K562 (cell line): ENCODE measurements at regions not wholly inside any gene's neighbourhood (a gene's known extent, or its start where the extent isn't known, plus 50 kb on each side); places are given as distances from the start of the nearest gene placed in this dataset.

Source experiments
- ATAC-seq: fragments of 200-7000 bp; cut with Tn5 transposase; 3 replicates; pipeline ENCODE4 v1.9.1; 2020; ENCODE audit warnings: moderate library complexity
- BruUV-seq: library from RNA; stranded (reverse); fragments of 400-500 nt; replicated peaks from 2 replicates; lab custom pipeline; 2021; lab: Mats Ljungman, UMichigan
- CTCF ChIA-PET: fragments of 300-600 bp; formaldehyde crosslinking; extraction: SDS; loops from one replicate; lab custom pipeline; 2021; ENCODE audit warnings: low intra/inter-chr PET ratio; lab: Yijun Ruan, JAX
- POLR2A ChIA-PET: fragments of 300-600, 350-650 bp; sonication (Branson Sonifier 250); formaldehyde crosslinking; extraction: SDS; loops from one replicate; lab custom pipeline; 2021; ENCODE audit warnings: antibody characterized with exemption, inconsistent platforms; lab: Yijun Ruan, JAX
- DNase-seq, 4 experiments: peaks; one replicate each; pipeline versions ENCODE4 v3.0.0 to v3.0.0-alpha.2; 2011 to 2018; ENCODE audit warnings: low spot score in 3 of 4, mixed read lengths in 3 of 4; ENCODE audit errors: extremely low read depth in 1 of 4
- FAIRE-seq: peaks from 2 replicates; lab custom pipeline; 2011; peaks lifted over from hg19 to GRCh38; lab: Jason Lieb, UNC
- H2AFZ ChIP-seq: 2 replicates; pipeline ENCODE4 v1.6.0; 2011; ENCODE audit warnings: low read depth, low read length, control low read depth, inconsistent platforms
- H3K27ac ChIP-seq: fragments of 200-600 bp; 3 replicates; pipeline ENCODE4 v1.8.0; 2011; ENCODE audit warnings: low read depth, mild to moderate bottlenecking, control low read depth, inconsistent platforms, low read length, moderate library complexity, mixed read lengths; ENCODE audit errors: extremely low read depth
- H3K27me3 ChIP-seq, 2 experiments: fragments of 300-600 bp in 1 of 2; 2 replicates in 1 of 2; 3 replicates in 1 of 2; pipeline versions ENCODE4 v1.6.0 to v1.8.0; 2011; ENCODE audit warnings: inconsistent platforms in 2 of 2, low read length in 2 of 2, mild to moderate bottlenecking in 1 of 2, mixed read lengths in 1 of 2, moderate library complexity in 1 of 2; ENCODE audit not compliant: control insufficient read depth in 2 of 2, insufficient read depth in 2 of 2
- H3K36me3 ChIP-seq: fragments of 300-600 bp; 3 replicates; pipeline ENCODE4 v1.8.0; 2011; ENCODE audit warnings: mild to moderate bottlenecking, low read length, inconsistent platforms; ENCODE audit not compliant: control insufficient read depth, insufficient read depth
- H3K4me1 ChIP-seq, 2 experiments: fragments of 200-600 bp in 1 of 2; replicated peaks in 1 of 2; 2 replicates in 1 of 2; 3 replicates in 1 of 2; pipeline versions ENCODE4 v1.5.1 to v1.8.0; 2011; ENCODE audit warnings: inconsistent platforms in 2 of 2, low read length in 2 of 2, mild to moderate bottlenecking in 1 of 2, mixed read lengths in 1 of 2, moderate library complexity in 1 of 2; ENCODE audit not compliant: control insufficient read depth in 2 of 2, insufficient read depth in 2 of 2
- H3K4me2 ChIP-seq: 2 replicates; pipeline ENCODE4 v1.6.1; 2011; ENCODE audit warnings: low read length, control low read depth, inconsistent platforms, mixed read lengths; ENCODE audit not compliant: insufficient read depth
- H3K4me3 ChIP-seq: fragments of 200-600 bp; sonication (generic), shearing (Covaris generic); 2 replicates; pipeline ENCODE4 v1.5.1; 2016; ENCODE audit warnings: control low read depth, inconsistent platforms
- H3K79me2 ChIP-seq: fragments of 200-600 bp; 3 replicates; pipeline ENCODE4 v1.8.0; 2011; ENCODE audit warnings: low read length, inconsistent platforms; ENCODE audit not compliant: control insufficient read depth, insufficient read depth
- H3K9ac ChIP-seq, 2 experiments: 2 replicates each; pipeline versions ENCODE4 v1.6.0 to v1.6.1; 2011; ENCODE audit warnings: low read depth in 2 of 2, low read length in 2 of 2, control low read depth in 1 of 2, inconsistent platforms in 1 of 2, mild to moderate bottlenecking in 1 of 2, mixed read lengths in 1 of 2; ENCODE audit not compliant: insufficient read depth in 1 of 2
- H3K9me1 ChIP-seq: one replicate; pipeline ENCODE4 v1.6.0; 2011; ENCODE audit warnings: inconsistent platforms, mild to moderate bottlenecking, low read length, moderate library complexity; ENCODE audit not compliant: control insufficient read depth, insufficient read depth
- H3K9me3 ChIP-seq: replicated peaks from 2 replicates; pipeline ENCODE4 v1.5.1; 2011; ENCODE audit warnings: low read depth, low read length, inconsistent platforms; ENCODE audit not compliant: control insufficient read depth, insufficient read depth
- H4K20me1 ChIP-seq: replicated peaks from 2 replicates; pipeline ENCODE4 v1.6.1; 2011; ENCODE audit warnings: low read length, inconsistent platforms, mixed read lengths; ENCODE audit not compliant: control insufficient read depth, insufficient read depth
- DIDO1 ChIP-seq: fragments of 450-650 bp; IDR thresholded peaks from 2 replicates; pipeline ENCODE4 v1.6.1; 2016; ENCODE audit warnings: low read depth, missing biosample characterization, missing genetic modification characterization
- HDAC8 ChIP-seq: fragments of 450-650 bp; IDR thresholded peaks from 2 replicates; pipeline ENCODE4 v1.6.1; 2016; ENCODE audit warnings: mild to moderate bottlenecking, missing genetic modification characterization, moderate library complexity, missing compliant biosample characterization
- NR3C1 ChIP-seq: sonication (generic); formaldehyde crosslinking; IDR thresholded peaks from 2 replicates; pipeline ENCODE4 v1.8.1; 2022; ENCODE audit warnings: missing genetic modification reagents
- TAF7 ChIP-seq: fragments of 450-650 bp; IDR thresholded peaks from 2 replicates; pipeline ENCODE4 v1.6.1; 2016; ENCODE audit warnings: missing genetic modification characterization, missing compliant biosample characterization
- TSC22D4 ChIP-seq: fragments of 450-650 bp; IDR thresholded peaks from 2 replicates; pipeline ENCODE4 v1.6.1; 2016; ENCODE audit warnings: missing genetic modification characterization, missing biosample characterization, control low read depth
- ZNF175 ChIP-seq: fragments of 200-800 bp; sonication (Bioruptor generic); IDR thresholded peaks from 2 replicates; pipeline ENCODE4 v1.6.1; 2016; ENCODE audit warnings: low read depth, mild to moderate bottlenecking, missing genetic modification characterization, missing compliant biosample characterization
- WGBS: fragments of 100-300 bp; shearing (Covaris generic); methylation state at CpG from one replicate; pipeline ENCODE4 v1.1.6; 2016; ENCODE audit warnings: low coverage, mixed read lengths; ENCODE audit not compliant: insufficient coverage; ENCODE audit errors: missing lambda C conversion rate; 5-methylcytosine and 5-hydroxymethylcytosine counted together
- in situ Hi-C: fragments of 300-500 bp; cut with MboI; formaldehyde crosslinking; loops from 4 replicates; pipeline ENCODE4 v1.15.0; 2018; ENCODE audit warnings: inconsistent platforms, mixed read lengths
- intact Hi-C: fragments of 100-400 bp; cut with micrococcal nuclease; formaldehyde crosslinking; loops from 2 replicates; pipeline ENCODE4 v1.14.2; 2022
- TF ChIP-seq, protein P1 (sequence below): fragments of 250-450 bp; sonication (Bioruptor Pico); IDR thresholded peaks from 2 replicates; pipeline ENCODE4 v1.5.0; 2021
- TF ChIP-seq, protein P2 (sequence below): fragments of 450-650 bp; IDR thresholded peaks from 2 replicates; pipeline ENCODE4 v1.7.1; 2018; ENCODE audit warnings: mild to moderate bottlenecking, low read depth; ENCODE audit not compliant: partially characterized antibody

DNA sequence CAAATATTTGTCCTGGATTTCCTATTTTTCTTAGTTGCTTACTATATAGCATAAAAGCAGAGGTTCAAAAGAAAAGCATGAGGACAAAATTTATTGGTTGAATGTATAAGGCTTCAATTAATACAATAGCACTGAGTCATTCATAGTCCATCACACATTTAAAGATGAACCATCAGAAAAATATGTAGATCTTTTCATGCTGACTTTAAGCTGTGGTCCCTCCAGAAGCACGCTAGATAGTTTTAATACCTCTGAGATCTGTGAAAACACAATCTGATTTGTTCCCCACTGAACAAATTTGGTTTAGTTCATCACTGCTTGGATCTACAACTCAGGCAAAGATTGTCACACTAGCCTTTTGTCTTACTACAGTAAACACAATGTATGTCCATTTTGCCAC, 377.2 kb upstream of the ANXA10 start:
- no peak for FAIRE-seq
- H3K9me3 ChIP-seq = no peaks in the 10 kb centered on the region

More for the DNA sequence above, 377.2 kb upstream of the ANXA10 start:
- Histone ChIP-seq H3K79me2 (no peaks in the 10 kb centered on the region), H3K4me1 (no peaks in the 10 kb centered on the region), H3K36me3 (no peaks in the 10 kb centered on the region), H3K27me3 (no peaks in the 10 kb centered on the region), H4K20me1 (no peaks in the 10 kb centered on the region), H3K9me1 (no peaks in the 10 kb centered on the region)
- no peak for DNase-seq
- POLR2A ChIA-PET = no interaction called here
- in situ Hi-C loops = no loop called here
- TF ChIP-seq, protein P1, sequence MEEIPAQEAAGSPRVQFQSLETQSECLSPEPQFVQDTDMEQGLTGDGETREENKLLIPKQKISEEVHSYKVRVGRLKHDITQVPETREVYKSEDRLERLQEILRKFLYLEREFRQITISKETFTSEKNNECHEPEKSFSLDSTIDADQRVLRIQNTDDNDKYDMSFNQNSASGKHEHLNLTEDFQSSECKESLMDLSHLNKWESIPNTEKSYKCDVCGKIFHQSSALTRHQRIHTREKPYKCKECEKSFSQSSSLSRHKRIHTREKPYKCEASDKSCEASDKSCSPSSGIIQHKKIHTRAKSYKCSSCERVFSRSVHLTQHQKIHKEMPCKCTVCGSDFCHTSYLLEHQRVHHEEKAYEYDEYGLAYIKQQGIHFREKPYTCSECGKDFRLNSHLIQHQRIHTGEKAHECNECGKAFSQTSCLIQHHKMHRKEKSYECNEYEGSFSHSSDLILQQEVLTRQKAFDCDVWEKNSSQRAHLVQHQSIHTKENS (CRISPR knock-in tag) = no peak
- no peak for TF ChIP-seq ZNF175 (CRISPR knock-in tag)
- TF ChIP-seq DIDO1 = no peak
- no peak for TF ChIP-seq HDAC8 (tag)
- TF ChIP-seq TSC22D4 (tag) = no peak
- TF ChIP-seq, protein P2, sequence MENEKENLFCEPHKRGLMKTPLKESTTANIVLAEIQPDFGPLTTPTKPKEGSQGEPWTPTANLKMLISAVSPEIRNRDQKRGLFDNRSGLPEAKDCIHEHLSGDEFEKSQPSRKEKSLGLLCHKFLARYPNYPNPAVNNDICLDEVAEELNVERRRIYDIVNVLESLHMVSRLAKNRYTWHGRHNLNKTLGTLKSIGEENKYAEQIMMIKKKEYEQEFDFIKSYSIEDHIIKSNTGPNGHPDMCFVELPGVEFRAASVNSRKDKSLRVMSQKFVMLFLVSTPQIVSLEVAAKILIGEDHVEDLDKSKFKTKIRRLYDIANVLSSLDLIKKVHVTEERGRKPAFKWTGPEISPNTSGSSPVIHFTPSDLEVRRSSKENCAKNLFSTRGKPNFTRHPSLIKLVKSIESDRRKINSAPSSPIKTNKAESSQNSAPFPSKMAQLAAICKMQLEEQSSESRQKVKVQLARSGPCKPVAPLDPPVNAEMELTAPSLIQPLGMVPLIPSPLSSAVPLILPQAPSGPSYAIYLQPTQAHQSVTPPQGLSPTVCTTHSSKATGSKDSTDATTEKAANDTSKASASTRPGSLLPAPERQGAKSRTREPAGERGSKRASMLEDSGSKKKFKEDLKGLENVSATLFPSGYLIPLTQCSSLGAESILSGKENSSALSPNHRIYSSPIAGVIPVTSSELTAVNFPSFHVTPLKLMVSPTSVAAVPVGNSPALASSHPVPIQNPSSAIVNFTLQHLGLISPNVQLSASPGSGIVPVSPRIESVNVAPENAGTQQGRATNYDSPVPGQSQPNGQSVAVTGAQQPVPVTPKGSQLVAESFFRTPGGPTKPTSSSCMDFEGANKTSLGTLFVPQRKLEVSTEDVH = no peak
- no peak for TF ChIP-seq TAF7 (tag)
- TF ChIP-seq NR3C1 (CRISPR knock-in tag) = no peak
- TF ChIP-seq, all 486 proteins: peak for 0
- no peak overlapping the region for H3K4me2 ChIP-seq
- intact Hi-C loops = no loop called here
- no peak overlapping the region for H3K9ac ChIP-seq
- no peak overlapping the region for H3K4me3 ChIP-seq
- ATAC-seq = no peak
- WGBS = 8% methylated on average over 1 of the region's 1 CpG
- no TSS peak for BruUV-seq
- no peak overlapping the region for H2AFZ ChIP-seq
- no peak overlapping the region for H3K27ac ChIP-seq
- CTCF ChIA-PET = no interaction called here
